Ovary (tissue), 7 donors: ENCODE measurements at regions not wholly inside any gene's neighbourhood (a gene's known extent, or its start where the extent isn't known, plus 50 kb on each side); places are given as distances from the start of the nearest gene placed in this dataset.

Source experiments
- DNase-seq, 5 donors: peaks; one replicate each; pipeline ENCODE4 v3.0.0-alpha.2; 2019 to 2020
- H3K27ac ChIP-seq, 2 donors: fragments of 200-600 bp; one replicate each; pipeline versions ENCODE4 v1.5.1 to v1.8.0; 2019 to 2022
- H3K27me3 ChIP-seq: fragments of 200-600 bp; one replicate; pipeline ENCODE4 v1.8.0; 2022
- H3K36me3 ChIP-seq: fragments of 200-600 bp; sonication (generic); one replicate; pipeline ENCODE4 v1.5.1; 2019
- H3K4me1 ChIP-seq: one replicate; pipeline ENCODE4 v1.8.1; 2013; ENCODE audit warnings: mild to moderate bottlenecking, moderate library complexity; ENCODE audit not compliant: insufficient read depth
- H3K4me3 ChIP-seq: fragments of 200-600 bp; sonication (generic); one replicate; pipeline ENCODE4 v1.5.1; 2017
- H3K9me3 ChIP-seq, 2 donors: fragments of 200-600 bp in 1 of 2; sonication (generic) in 1 of 2; one replicate each; pipeline versions ENCODE4 v1.5.1 to v1.8.1; 2013 to 2019; ENCODE audit warnings: mild to moderate bottlenecking in 1 of 2, moderate library complexity in 1 of 2
- CTCF ChIP-seq, 3 donors: fragments of 450-650 bp in 2 of 3; fragments of 200-600 bp in 1 of 3; IDR thresholded peaks; one replicate each; pipeline versions ENCODE4 v1.5.1 to v1.8.0; 2016 to 2022; ENCODE audit warnings: antibody characterized with exemption in 3 of 3, mild to moderate bottlenecking in 1 of 3
- EP300 ChIP-seq: sonication (generic); formaldehyde crosslinking; IDR thresholded peaks from one replicate; pipeline ENCODE4 v1.6.1; 2017; ENCODE audit warnings: antibody characterized with exemption
- POLR2A ChIP-seq: fragments of 450-650 bp; IDR thresholded peaks from one replicate; pipeline ENCODE4 v1.6.1; 2017; ENCODE audit warnings: antibody characterized with exemption, mild to moderate bottlenecking, moderate library complexity
- WGBS, 3 donors: extraction: QIAGEN DNeasy Blood & Tissue Kit in 1 of 3; methylation state at CpG; one replicate each; pipeline versions ENCODE4 v1.1.5 to v1.1.7; 2013 to 2017; 5-methylcytosine and 5-hydroxymethylcytosine counted together
- intact Hi-C, 4 donors: fragments of 100-400 bp; cut with DNase I; formaldehyde crosslinking; loops; one replicate each; pipeline versions ENCODE4 v1.11.0 to v1.15.1; 2022 to 2023
- donor health status: DM: no; HTN: no; CAD: no; lungs with moderate emphysema.
- donor health status: DM: no; HTN: no; CAD: no.
- donor health status: Bipolar disorder and iron deficiency.
- donor health status: DM: no; HTN: no; CAD: no.
- donor health status: DM: yes; HTN: yes; CAD: no.

GRCh38 chr10:21165489-21165888 lies 268.4 kb upstream of the NEBL start:
- Histone ChIP-seq H3K27ac (no peak overlapping the region), H3K4me1 (peaks cover 1% of the 10 kb centered on the region), H3K36me3 (no peaks in the 10 kb centered on the region), H3K27me3 (no peaks in the 10 kb centered on the region), H3K9me3 (no peaks in the 10 kb centered on the region), H3K4me3 (no peak overlapping the region)
- intact Hi-C loops = no loop called here
- TF ChIP-seq EP300 (no peak), POLR2A (no peak), CTCF (IDR thresholded peaks at IDR 0.05) (no peak)
- WGBS, 3 donors = 95 to 98% (median 96%) methylated on average over 7 of the region's 7 CpGs
- DNase-seq = no peak

- Histone ChIP-seq H3K36me3 (no peaks in the 10 kb centered on the region), H3K27ac (no peak overlapping the region), H3K27me3 (no peaks in the 10 kb centered on the region), H3K9me3 (no peaks in the 10 kb centered on the region), H3K4me1 (peaks cover 1% of the 10 kb centered on the region), H3K4me3 (no peak overlapping the region)
- TF ChIP-seq POLR2A = no peak
- TF ChIP-seq CTCF (IDR thresholded peaks at IDR 0.05) = no peak
- TF ChIP-seq EP300 = no peak
- WGBS, 3 donors = 75 to 92% (median 87%) methylated on average over 3 of the region's 3 CpGs
- intact Hi-C loops = no loop called here
- no peak for DNase-seq
Measured at GRCh38 chr10:21164687-21165086, 267.6 kb upstream of the NEBL start.

GRCh38 chr10:21162948-21163347 lies 265.8 kb upstream of the NEBL start:
- Histone ChIP-seq H3K9me3 (no peaks in the 10 kb centered on the region), H3K4me1 (peaks cover 1% of the 10 kb centered on the region), H3K36me3 (no peaks in the 10 kb centered on the region), H3K27ac (no peak overlapping the region), H3K27me3 (no peaks in the 10 kb centered on the region), H3K4me3 (no peak overlapping the region)
- TF ChIP-seq EP300 = no peak
- no peak for TF ChIP-seq CTCF (IDR thresholded peaks at IDR 0.05)
- TF ChIP-seq POLR2A = no peak
- intact Hi-C loops = no loop called here
- no peak for DNase-seq

GRCh38 chr10:21161647-21162046 lies 264.5 kb upstream of the NEBL start:
- Histone ChIP-seq H3K9me3 (no peaks in the 10 kb centered on the region), H3K4me3 (no peak overlapping the region), H3K4me1 (no peaks in the 10 kb centered on the region), H3K36me3 (no peaks in the 10 kb centered on the region), H3K27me3 (no peaks in the 10 kb centered on the region), H3K27ac (no peak overlapping the region)
- DNase-seq = no peak
- TF ChIP-seq EP300 = no peak
- TF ChIP-seq CTCF (IDR thresholded peaks at IDR 0.05) = no peak
- TF ChIP-seq POLR2A = no peak
- 65 to 94% (median 93%) methylated on average over 2 of the region's 2 CpGs for WGBS, 3 donors
- intact Hi-C loops = no loop called here

GRCh38 chr10:21161090-21161625 lies 264.0 kb upstream of the NEBL start:
- WGBS, 3 donors = 85 to 87% (median 86%) methylated on average over 5 of the region's 5 CpGs
- TF ChIP-seq POLR2A (no peak), CTCF (IDR thresholded peaks at IDR 0.05) (no peak), EP300 (no peak)
- Histone ChIP-seq H3K36me3 (no peaks in the 10 kb centered on the region), H3K27me3 (no peaks in the 10 kb centered on the region), H3K27ac (no peak overlapping the region), H3K4me1 (no peaks in the 10 kb centered on the region), H3K9me3 (no peaks in the 10 kb centered on the region), H3K4me3 (no peak overlapping the region)
- intact Hi-C loops = no loop called here
- DNase-seq = no peak
